Amniotic stem cell (primary cell): ENCODE measurements at regions not wholly inside any gene's neighbourhood (a gene's known extent, or its start where the extent isn't known, plus 50 kb on each side); places are given as distances from the start of the nearest gene placed in this dataset.

Experiments used
- DNase-seq: peaks from one replicate; lab custom pipeline; 2025; lab: John Stamatoyannopoulos, UW

DNA sequence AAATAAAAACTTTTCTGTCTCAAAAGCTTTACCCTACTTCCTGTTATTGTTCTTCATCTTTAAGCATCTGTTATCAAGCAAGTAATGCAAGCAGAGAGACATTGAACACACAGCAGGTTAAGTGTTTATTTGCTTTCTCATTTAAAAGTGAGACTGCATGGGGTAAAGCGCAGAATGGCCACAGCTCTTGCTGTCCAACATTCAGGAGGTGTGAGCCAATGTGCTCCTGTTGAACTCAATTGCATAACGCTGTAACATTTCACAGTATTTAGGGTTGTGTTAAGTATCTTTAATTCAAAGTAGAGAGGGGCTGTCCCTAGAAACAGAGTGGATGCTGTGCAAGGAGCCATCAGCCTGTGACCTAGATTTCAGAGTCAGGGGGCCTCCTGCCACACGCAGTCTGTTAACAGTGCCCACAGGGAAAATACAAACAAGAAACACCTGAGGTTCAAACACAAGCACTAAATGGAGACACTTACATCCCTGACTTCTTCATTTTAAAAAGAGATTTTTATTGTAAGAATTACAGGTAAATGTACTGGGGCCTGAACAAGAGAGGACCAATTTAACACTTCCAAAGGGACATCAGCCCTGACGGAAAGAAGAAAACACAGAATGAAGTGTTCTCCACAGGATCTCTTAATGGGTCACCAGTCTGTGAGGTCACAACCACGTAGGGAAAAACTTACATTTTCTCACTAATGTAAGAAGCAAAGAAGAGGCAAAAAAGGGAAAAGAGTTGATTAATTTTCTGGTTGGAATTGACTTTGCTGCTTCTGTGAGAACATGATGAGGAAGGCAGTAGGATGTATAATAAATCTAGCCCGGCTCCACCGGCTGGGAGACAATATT is 815.1 kb downstream of the VGLL3 start:
- no peak for DNase-seq

DNA sequence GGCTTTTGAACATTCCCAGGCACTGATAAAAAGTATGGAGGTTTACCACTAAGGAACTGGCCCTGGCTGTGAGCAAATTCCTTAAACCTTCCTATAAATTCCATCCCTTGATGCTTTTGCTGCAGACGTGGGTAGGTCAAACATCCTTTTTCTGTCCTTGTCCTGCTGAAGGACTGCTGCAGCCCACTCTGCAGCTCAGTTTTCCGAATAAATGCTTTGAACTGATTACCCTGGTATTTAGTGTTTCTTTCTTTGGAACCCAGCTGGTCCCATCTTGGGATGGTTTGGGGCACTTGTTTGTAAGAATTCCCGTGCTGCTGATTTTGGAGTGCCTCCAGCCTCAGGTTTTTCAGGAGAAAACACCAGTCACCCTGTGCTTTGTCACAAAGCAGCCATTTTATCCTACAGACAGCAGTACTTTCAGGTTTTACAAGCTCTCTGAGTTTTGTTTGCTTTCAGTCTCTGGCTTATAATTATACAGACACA is 815.9 kb downstream of the VGLL3 start:
- no peak for DNase-seq

DNA sequence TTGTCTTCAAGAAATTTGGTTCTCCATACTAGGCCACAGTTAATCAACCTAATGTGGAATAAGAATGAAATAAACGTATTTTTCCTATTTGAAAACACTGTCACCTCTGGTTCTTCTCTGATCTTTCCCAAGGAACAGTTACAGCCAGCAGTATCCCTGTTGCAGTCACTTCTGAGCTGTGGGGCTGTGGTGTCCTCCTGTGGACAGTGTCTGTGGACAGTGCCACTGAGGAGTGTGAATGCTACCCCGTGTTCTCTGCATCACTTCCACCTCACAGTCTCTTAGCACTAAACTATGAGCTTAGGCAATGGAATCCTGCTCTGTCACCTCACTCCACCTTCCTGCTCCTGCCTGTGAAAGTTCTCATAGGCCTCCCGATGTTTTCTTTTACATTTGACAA is 817.5 kb downstream of the VGLL3 start:
- DNase-seq = no peak

DNA sequence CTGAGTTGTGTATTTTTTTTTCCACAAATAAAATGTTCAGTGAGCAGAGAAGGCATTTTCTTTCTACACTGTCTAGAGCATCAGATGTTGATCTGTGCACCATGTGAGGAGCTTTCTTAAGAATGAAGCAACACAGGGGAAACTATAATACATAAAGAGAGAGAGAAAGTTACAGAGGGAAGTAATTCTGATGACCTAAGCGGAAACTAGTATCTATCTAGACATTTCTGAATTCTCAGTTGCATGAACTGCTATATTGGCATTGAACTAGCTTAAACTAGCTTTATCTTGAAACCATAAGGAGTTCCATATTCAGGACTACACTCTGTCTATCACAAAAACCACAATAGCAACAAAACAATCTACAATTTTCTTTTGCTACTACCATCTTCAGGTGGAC is 822.4 kb downstream of the VGLL3 start:
- no peak for DNase-seq

DNA sequence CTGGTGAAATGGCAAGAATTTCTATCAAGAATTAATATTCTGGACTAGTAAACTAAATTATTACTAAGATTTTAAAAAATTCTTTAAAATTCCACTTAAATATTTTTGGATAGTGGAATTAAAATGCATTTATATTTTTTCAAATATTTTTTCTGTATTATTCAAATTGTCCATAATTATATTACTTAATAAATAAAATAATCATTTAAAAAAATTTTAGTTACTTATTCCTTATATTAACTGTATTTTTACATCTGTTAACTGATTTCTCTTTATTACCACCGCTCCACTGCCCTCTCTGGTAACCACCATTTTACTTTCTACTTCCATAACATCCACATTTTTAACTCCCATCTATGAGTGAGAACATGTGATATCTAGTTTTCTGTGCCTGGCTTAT is 828.4 kb downstream of the VGLL3 start:
- no peak for DNase-seq

DNA sequence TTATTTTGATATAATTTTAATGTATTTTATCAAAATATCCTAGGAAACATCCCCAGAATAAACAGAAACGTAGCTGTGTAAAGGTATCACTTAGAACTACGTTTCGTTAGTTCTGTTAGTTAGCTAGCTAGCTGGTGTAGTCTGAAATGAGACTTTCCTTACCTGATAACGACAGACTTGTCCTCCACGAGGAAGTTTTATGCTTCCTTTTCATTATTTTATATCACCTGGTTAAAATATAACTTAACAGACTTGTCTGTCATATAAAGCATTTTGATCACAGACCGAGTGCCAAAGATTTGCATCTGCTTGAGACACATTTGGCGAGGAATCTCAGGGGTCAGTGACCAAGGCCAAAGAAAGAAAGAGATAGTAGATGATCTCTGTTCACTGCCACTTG is 829.5 kb downstream of the VGLL3 start:
- DNase-seq = no peak

DNA sequence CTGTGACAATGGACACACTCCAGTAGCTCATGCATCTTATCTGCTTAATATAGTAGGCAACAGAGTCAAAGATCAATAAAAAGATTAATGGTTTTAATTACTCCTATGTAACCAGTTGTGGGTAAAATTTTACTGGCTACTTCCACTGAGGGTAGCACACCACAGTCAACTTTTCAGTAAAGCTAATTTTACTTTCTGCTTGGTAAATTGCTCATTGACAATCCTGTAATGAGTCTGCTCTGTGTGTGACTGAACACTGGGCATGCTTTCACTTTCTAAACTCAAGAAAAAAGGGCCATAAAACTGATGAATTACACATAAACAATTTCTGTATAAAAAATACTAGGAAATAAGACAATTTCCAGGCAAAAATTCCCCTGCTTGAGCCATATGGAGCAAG is 838.3 kb downstream of the VGLL3 start:
- DNase-seq = no peak

DNA sequence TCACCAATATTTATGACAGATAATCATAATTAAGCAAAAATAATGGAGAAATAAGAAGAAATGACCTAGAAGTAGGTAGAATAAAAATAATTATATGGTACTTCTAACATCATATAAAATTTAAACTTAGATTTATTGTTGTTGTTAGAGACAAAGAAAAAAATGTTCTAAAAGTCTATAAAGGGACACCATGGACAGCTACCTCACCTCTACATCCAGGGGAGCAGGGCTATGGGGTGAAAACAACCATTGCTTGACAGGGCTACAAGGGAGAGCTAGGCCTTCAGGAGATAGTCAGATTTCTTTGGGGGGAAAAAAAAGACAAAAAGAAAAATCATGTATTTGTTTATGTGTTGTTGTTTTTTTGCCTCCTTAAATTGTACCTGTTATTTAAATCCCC is 841.9 kb downstream of the VGLL3 start:
- DNase-seq = no peak

DNA sequence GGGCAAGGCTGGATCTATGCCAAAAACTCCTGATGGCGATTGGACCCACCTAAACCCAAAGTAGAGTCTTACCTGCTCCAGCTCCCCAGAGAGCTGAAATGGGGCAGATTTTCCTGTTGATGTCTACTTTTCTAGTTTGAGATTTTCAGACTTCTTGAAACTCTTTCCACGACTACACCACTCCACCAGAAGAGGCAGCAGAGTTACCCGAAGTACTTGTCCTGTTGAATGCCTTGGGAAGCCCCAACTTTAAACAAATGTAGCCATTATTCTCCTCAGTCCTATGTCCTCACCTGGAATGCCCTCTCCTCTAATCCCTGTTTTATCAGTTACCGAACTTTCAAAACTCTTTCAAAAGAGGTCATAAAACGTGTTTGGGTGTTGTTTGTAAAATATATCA is 843.8 kb downstream of the VGLL3 start:
- no peak for DNase-seq

DNA sequence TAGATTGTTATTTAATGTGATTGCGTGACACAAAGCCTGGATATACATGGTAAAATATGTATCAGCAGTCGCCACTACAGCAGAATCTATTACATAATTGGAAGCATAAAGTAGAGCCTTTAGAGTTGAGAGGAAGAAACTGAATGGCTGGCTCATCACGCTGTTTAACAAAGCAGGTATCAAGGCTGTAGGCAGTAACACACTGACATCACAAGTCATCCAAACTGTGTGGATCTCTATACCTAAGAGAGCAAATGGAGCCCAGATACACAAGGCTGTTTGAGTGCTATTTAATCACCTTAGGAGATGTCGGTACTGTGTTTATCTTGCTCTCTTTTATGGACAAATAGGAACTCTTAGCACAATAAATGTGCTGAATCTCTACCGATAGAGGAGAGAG is 864.4 kb downstream of the VGLL3 start:
- no peak for DNase-seq
